Stomach (tissue), 8 donors: ENCODE measurements at regions not wholly inside any gene's neighbourhood (a gene's known extent, or its start where the extent isn't known, plus 50 kb on each side); places are given as distances from the start of the nearest gene placed in this dataset.

ENCODE experiments used
- DNase-seq, 2 donors: peaks; one replicate each; pipeline versions ENCODE4 v3.0.0 to v3.0.0-alpha.2; 2013 to 2019
- H3K27ac ChIP-seq, 5 donors: fragments of 200-600 bp in 4 of 5; sonication (generic) in 4 of 5; one replicate each; pipeline ENCODE4 v1.5.1; 2013 to 2019; ENCODE audit warnings: mild to moderate bottlenecking in 1 of 5, moderate library complexity in 1 of 5
- H3K27me3 ChIP-seq, 3 donors: fragments of 200-600 bp; sonication (generic); one replicate each; pipeline ENCODE4 v1.5.1; 2017 to 2019; ENCODE audit warnings: mixed run types in 1 of 3
- H3K36me3 ChIP-seq, 4 donors: fragments of 200-600 bp; sonication (generic); 1 replicate in 3 of 4; 2 replicates in 1 of 4; pipeline ENCODE4 v1.5.1; 2016 to 2019
- H3K4me1 ChIP-seq, 4 donors: fragments of 200-600 bp; sonication (generic); one replicate each; pipeline ENCODE4 v1.5.1; 2016 to 2019
- H3K4me3 ChIP-seq, 4 donors: fragments of 200-600 bp; sonication (generic) in 3 of 4; one replicate each; pipeline ENCODE4 v1.5.1; 2016 to 2019; ENCODE audit warnings: mild to moderate bottlenecking in 1 of 4
- H3K9me3 ChIP-seq, 4 donors: fragments of 200-600 bp; sonication (generic); one replicate each; pipeline ENCODE4 v1.5.1; 2016 to 2019
- CTCF ChIP-seq, 7 experiments: fragments of 450-650 bp in 4 of 7; fragments of 200-600 bp in 3 of 7; sonication (generic) in 3 of 7; IDR thresholded peaks; one replicate each; pipeline ENCODE4 v1.5.1; 2016 to 2019; ENCODE audit warnings: antibody characterized with exemption in 7 of 7, control low read depth in 2 of 7, mild to moderate bottlenecking in 1 of 7
- EP300 ChIP-seq: sonication (generic); formaldehyde crosslinking; IDR thresholded peaks from one replicate; pipeline ENCODE4 v1.6.1; 2017; ENCODE audit warnings: antibody characterized with exemption
- POLR2A ChIP-seq, 4 donors: fragments of 450-650 bp; IDR thresholded peaks; one replicate each; pipeline ENCODE4 v1.6.1; 2016; ENCODE audit warnings: antibody characterized with exemption in 4 of 4, control low read depth in 2 of 4, mild to moderate bottlenecking in 1 of 4, moderate library complexity in 1 of 4
- POLR2AphosphoS5 ChIP-seq, 3 donors: sonication (generic); formaldehyde crosslinking; IDR thresholded peaks; one replicate each; pipeline ENCODE4 v1.6.1; 2016; ENCODE audit warnings: antibody characterized with exemption in 3 of 3
- WGBS, 5 donors: extraction: QIAGEN DNeasy Blood & Tissue Kit in 3 of 5; methylation state at CpG; one replicate each; pipeline versions ENCODE4 v1.1.5 to v1.1.7; 2013 to 2018; 5-methylcytosine and 5-hydroxymethylcytosine counted together
- intact Hi-C: fragments of 100-400 bp; cut with DNase I; formaldehyde crosslinking; loops from one replicate; pipeline ENCODE4 v1.15.1; 2023; ENCODE audit warnings: low total_unique reads
- donor health status: healthy with polysubstance abuse.
- donor health status: Bipolar disorder and iron deficiency.
- donor health status: healthy.

GRCh38 chr2:53584986-53585385 lies 182.6 kb upstream of the CHAC2 start:
- Histone ChIP-seq H3K27me3 (no peaks in the 10 kb centered on the region), H3K4me3 (no peak overlapping the region), H3K9me3 (no peaks in the 10 kb centered on the region), H3K36me3 (no peaks in the 10 kb centered on the region), H3K4me1 (no peaks in the 10 kb centered on the region), H3K27ac (no peak overlapping the region)
- no peak for DNase-seq
- TF ChIP-seq POLR2A (IDR thresholded peaks at IDR 0.05) (no peak), EP300 (no peak), POLR2AphosphoS5 (IDR thresholded peaks at IDR 0.05) (no peak)
- 81 to 88% (median 84%) methylated on average over 5 of the region's 5 CpGs for WGBS, 5 donors
- intact Hi-C loops, result no loop called here

- intact Hi-C loops, result no loop called here
- 54 to 69% (median 62%) methylated on average over 3 of the region's 3 CpGs for WGBS, 5 donors
- H3K4me1 ChIP-seq, result no peaks in the 10 kb centered on the region
- H3K36me3 ChIP-seq, result no peaks in the 10 kb centered on the region
- no peak overlapping the region for H3K4me3 ChIP-seq
- TF ChIP-seq CTCF (IDR thresholded peaks at IDR 0.05) (no peak), POLR2A (IDR thresholded peaks at IDR 0.05) (no peak), POLR2AphosphoS5 (IDR thresholded peaks at IDR 0.05) (no peak), EP300 (no peak)
- DNase-seq, result no peak
- H3K27me3 ChIP-seq, result no peaks in the 10 kb centered on the region
- H3K9me3 ChIP-seq, result no peaks in the 10 kb centered on the region
- H3K27ac ChIP-seq, result no peak overlapping the region
Observed at GRCh38 chr2:53583583-53583982, 184.0 kb upstream of the CHAC2 start.

- Histone ChIP-seq H3K27me3 (no peaks in the 10 kb centered on the region), H3K9me3 (no peaks in the 10 kb centered on the region), H3K4me3 (no peak overlapping the region), H3K27ac (no peak overlapping the region), H3K4me1 (no peaks in the 10 kb centered on the region), H3K36me3 (no peaks in the 10 kb centered on the region)
- 42 to 53% (median 51%) methylated on average over 2 of the region's 2 CpGs for WGBS, 5 donors
- intact Hi-C loops, result no loop called here
- no peak for DNase-seq
- no peak for TF ChIP-seq CTCF (IDR thresholded peaks at IDR 0.05)
- no peak for TF ChIP-seq POLR2A (IDR thresholded peaks at IDR 0.05)
- TF ChIP-seq POLR2AphosphoS5 (IDR thresholded peaks at IDR 0.05), result no peak
- TF ChIP-seq EP300, result no peak
Observed at GRCh38 chr2:53582556-53582955, 185.0 kb upstream of the CHAC2 start.

GRCh38 chr2:53576166-53576565 lies 191.4 kb upstream of the CHAC2 start:
- 32 to 41% (median 35%) methylated on average over 3 of the region's 3 CpGs for WGBS, 5 donors
- Histone ChIP-seq H3K36me3 (no peaks in the 10 kb centered on the region), H3K4me1 (no peaks in the 10 kb centered on the region), H3K4me3 (no peak overlapping the region), H3K27me3 (no peaks in the 10 kb centered on the region), H3K27ac (no peak overlapping the region), H3K9me3 (no peaks in the 10 kb centered on the region)
- peak in 1 of 2 donors; percentile 10 for DNase-seq
- intact Hi-C loops, result no loop called here
- TF ChIP-seq CTCF (IDR thresholded peaks at IDR 0.05), result no peak
- TF ChIP-seq EP300, result no peak
- TF ChIP-seq POLR2AphosphoS5 (IDR thresholded peaks at IDR 0.05), result no peak
- TF ChIP-seq POLR2A (IDR thresholded peaks at IDR 0.05), result no peak

- H3K36me3 ChIP-seq, result no peaks in the 10 kb centered on the region
- TF ChIP-seq POLR2AphosphoS5 (IDR thresholded peaks at IDR 0.05) (no peak), EP300 (no peak), CTCF (IDR thresholded peaks at IDR 0.05) (no peak), POLR2A (IDR thresholded peaks at IDR 0.05) (no peak)
- peak in 1 of 2 donors; percentile 19 for DNase-seq
- H3K9me3 ChIP-seq, result no peaks in the 10 kb centered on the region
- H3K4me1 ChIP-seq, result no peaks in the 10 kb centered on the region
- no peak overlapping the region for H3K4me3 ChIP-seq
- H3K27ac ChIP-seq, result no peak overlapping the region
- no peaks in the 10 kb centered on the region for H3K27me3 ChIP-seq
- intact Hi-C loops, result no loop called here
- 64 to 75% (median 67%) methylated on average over 6 of the region's 6 CpGs for WGBS, 5 donors
Observed at GRCh38 chr2:53575721-53576124, 191.9 kb upstream of the CHAC2 start.
